Medulla oblongata (tissue), 1 donor: ENCODE measurements at regions not wholly inside any gene's neighbourhood (a gene's known extent, or its start where the extent isn't known, plus 50 kb on each side); places are given as distances from the start of the nearest gene placed in this dataset.
"Not testable (repeated sequence)": the region's sequence is repeated elsewhere in the genome, so short reads cannot be mapped to it uniquely, and the experiment has no call there.

Source experiments
- DNase-seq: peaks from one replicate; pipeline ENCODE4 v3.0.0-alpha.2; 2015; ENCODE audit errors: extremely low spot score

DNA sequence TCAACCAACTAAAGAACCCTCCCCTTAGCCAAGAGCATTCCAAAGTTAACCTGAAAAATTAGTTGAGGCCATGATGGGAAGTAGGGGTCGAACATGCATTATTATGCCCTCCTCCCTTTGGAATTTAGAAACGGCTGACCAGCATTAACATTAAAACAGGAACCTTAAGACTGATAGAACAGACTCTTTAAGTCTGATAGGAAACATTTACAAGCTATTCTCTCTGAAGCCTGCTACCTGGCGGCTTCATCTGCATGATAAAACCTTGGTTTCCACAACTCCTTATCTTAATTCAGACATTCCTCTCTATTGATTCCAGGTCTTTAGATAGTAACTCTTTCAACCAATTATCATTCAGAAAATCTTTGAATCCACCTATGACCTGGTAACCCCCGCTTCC is 331.0 kb downstream of the CGGBP1 start:
- no peak for DNase-seq

DNA sequence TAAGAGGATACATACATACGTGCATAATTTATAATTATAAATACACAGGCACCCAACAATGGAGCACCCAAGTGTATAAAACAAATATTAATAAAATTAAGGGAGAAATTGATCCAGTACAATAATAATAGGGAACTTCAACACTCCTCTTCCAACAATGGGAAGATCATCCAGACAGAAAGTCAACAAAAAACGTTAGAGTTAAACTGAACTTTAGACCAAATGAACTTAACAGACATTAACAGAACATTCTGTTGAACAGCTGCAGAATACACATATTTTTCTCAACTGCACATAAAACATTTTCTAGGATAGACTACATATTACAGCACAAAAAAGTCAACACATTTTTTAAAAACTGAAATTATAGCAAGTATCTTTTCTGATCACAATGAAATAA is 339.7 kb downstream of the CGGBP1 start:
- DNase-seq = no peak

DNA sequence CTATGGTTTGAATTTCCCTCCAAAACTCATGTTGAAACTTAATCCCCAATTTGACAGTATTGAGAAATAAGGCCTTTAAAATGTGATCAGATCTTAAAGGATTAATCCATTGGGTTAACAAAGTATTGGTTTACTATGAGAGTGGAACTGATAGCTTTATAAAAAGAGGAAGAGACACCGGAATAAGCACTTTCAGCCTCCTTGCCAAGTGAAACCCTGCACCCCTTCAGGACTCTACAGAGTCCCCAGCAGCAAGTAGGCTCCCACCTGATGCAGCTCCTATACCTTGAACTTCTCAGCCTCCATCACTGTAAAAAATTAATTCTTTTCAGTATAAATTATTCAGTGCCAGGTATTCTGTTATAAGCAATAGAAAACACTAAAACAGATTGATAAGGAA is 348.3 kb downstream of the CGGBP1 start:
- no peak for DNase-seq

DNA sequence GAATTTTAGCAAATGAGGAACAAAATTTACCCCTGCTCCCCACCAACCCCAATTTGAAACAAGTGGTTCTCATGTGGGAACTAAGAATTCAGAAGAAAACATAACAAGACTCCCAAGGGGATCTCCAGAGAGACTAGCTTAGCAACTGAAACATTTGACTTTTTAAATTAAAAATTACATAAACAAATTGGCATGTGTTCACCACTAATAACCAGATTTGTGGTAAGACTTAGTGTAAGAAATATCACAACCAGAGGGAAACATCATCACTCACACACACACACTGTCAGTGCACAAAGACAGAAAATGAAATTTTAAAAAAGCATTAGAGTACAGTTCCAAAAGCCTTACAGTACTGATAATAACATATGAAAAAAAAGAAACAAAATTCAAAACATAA is 348.8 kb downstream of the CGGBP1 start:
- DNase-seq = no peak

DNA sequence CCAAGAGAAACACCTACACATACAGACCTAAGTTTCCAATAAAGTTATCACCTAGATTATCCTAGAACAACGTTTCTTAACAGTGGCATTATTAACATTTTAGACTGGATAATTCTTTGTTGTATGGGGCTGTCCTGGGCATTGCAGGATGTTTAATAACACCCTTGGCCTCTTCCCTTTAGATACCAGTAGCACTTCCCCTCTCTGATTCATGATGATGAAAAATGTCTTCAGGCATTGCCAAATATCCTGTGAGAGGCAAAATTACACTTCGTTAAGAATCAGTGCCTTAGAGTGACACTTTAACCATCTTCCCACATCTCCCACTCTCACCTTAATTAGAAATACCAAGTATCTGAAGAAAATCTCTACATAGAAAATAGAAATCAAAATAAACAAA is 352.6 kb downstream of the CGGBP1 start:
- no peak for DNase-seq

DNA sequence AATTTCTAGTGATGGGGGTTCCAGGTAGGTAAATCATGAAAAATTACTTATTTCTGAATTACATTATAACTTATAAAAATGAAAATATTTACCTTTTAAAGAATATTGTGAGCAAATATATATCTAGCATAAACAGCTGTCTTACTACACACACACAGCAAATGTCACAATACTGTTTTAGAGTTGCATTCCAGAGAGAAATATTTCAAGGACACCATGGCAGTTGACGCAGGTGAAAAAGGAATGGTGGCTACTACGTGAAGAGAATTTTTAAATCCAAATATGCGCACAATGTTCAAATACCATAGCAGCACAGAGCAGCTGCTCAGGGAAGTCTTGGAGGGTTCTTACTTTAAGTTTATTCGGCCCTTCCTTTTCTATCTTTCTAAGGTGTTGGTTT is 356.2 kb downstream of the CGGBP1 start:
- DNase-seq = no peak

DNA sequence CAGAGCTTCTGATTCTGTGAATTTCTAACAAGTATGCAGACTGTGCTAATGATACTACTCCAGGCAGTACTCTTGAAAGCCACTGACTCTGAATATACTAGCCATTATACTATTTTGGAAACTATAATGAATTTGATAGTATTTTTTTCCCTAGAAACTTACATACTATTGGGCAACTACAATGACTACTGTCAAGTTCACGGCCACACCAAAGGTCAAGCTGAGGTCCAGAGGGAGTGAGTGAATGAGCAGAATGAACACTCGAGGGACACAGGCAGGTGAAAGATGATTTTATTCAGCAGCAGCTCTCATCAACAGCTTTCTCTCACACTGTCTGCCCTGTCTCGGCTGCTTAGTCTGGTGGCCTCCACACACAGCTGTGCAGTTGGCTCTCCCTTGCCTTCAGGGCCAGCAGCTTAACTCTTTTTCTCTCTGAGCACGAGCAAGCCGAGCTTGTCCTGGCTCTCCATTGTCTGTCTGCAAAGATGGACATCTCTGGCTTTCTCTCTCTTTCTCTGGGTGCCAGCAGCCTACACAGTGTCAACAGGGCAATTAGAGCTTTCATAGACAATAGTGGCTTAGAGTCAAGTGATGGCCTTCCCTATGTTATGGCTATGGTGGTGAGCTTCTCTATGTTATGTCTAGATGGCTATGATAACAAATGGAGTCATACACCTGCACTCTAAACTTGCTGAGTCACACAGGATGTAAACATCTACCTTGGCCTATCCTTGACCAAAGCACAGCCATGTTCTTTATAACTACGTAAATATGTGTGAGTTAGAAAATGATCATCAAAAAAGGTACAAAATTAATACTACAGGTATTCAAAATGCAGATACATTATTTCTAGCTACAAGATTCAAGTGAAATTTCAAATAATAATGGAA is 362.4 kb downstream of the CGGBP1 start:
- DNase-seq = no peak

DNA sequence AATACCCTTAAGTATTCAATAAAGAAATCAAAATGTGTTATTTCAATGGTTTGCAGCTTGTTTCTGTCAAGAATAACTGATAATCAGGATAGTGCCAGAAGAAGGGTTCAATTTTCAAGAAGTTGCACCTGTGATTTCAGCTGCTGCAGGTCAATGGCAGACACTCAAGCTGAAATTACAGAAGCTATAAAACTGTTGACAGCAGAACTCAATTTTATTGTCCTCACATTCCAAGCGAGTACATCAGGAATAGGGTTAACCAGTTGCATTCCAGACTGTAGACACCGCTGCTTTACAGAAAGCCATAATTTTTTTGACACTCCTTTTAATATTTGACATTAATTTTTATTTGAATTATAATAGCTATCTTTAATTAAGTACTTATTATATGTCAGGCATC is 364.1 kb downstream of the CGGBP1 start:
- no peak for DNase-seq

DNA sequence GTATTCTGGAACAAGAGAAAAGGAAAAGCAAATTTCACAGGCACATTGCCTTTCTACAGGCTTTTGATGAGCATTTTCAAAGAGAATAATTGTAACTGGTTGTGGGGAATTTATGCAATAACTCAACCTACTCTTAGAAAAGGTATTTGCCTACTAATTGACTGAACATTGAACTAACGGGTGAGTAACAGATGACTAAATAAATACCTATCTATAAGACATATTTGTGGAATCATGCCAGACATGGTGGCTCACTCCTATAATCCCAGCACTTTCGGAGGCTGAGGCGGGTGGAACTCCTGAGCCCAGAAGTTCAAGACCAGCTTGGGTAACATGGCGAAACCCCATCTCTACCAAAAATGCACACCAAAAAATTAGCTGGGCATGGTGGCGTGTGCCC is 367.7 kb downstream of the CGGBP1 start:
- no peak for DNase-seq

DNA sequence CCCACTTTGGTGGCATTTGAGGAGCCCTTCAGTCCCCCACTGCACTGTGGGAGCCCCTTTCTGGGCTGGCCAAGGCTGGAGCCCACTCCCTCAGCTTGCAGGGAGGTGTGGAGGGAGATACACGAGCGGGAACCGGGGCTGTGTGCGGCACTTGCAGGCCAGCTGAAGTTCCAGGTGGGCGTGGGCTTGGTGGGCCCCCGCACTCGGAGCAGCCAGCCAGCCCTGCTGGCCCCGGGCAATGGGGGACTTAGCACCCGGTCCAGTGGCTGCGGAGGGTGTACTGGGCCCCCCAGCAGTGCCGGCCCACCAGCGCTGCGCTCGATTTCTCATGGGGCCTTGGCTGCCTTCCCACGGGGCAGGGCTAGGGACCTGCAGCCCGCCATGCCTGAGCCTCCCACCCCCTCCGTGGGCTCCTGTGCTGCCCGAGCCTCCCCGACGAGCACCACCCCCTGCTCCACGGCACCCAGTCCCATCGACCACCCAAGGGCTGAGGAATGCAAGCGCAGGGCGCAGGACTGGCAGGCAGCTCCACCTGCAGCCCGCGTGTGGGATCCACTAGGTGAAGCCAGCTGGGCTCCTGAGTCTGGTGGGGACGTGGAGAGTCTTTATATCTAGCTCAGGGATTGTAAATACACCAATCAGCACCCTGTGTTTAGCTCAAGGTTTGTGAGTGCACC is 379.7 kb downstream of the CGGBP1 start:
- DNase-seq = not testable (repeated sequence)

DNA sequence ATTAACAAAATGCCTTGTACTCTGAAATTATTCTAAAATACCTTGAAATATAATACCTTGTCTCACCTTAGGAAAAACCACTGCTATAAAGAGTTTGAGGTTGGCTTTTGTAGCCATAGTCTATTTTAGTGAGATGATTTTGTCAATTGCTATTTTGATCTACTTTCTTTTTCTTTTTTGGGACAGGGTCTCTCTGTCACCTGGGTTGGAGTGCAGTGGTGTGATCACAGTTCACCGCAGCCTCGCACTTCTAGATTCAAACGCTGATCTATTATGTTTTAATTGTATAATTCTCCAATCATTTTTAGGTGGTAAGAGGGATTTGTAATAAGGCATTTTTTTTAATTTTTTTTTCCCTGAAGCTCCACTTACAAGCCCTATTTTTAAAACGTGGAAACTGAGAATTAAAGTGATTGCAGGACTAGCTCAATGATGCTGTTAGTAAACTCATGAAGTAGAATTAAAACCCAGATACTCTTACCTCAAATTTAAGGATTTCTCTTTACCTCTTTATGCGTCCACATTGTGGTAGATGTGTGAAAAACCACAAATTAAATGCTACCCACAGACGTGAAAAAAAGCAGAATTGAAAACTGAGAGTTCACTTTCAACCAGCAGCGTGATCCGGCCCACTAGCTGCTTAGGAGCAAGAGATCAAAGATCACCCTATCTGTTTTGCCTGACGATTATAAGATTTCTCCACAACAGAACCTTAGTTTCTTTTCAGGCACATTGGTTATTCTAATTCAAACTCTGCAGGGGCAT is 384.2 kb downstream of the CGGBP1 start:
- DNase-seq = no peak

DNA sequence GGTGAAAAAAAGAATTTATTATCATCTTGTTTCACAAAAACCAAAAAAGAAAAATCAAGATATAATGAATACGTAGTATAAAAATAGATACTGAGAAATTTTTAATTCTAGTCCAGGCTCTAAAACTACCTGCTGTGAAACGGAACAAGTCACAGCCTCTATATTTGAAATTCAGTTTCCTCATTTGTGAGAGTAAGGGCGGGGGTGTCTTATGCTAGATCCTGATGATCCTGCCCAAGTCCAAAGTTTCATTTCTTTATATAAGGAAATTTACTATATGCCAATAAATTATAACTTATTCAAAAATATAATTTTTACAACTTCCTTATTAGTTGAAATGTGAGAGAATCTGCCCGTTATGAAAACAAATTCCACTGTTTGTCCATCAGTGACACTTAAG is 385.7 kb downstream of the CGGBP1 start:
- no peak for DNase-seq

DNA sequence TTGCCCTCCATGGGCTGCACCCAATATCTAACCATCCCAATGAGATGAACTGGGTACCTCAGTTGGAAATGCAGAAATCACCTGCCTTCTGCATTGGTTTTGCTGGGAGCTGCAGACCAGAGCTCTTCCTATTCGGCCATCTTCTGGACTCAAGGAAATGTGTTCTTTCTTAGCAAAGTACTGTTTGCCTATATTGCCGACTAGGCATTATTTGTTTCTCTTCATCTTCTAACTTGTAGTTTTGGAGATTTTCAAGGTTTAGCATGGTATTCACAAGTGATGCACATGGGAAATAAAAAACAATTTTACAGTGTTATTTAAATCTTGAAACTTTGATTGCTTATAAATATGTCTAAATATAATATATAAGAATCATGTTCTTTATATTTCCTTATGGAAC is 377.8 kb upstream of the POU1F1 start:
- DNase-seq = no peak

DNA sequence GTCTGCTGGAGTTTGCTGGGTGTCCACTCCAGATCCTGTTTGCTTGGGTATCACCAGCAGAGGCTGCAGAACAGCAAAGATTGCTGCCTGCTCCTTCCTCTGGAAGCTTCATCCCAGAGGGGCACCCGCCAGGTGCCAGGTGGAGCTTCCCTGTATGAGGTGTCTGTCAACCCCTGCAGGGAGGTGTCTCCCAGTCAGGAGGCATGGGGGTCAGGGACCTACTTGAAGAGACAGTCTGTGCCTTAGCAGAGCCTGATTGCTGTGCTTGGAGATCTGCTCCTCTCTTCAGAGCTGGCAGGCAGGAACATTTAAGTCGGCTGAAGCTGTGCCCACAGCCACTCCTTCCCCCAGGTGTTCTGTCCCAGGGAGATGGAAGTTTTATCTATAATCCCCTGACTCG is 376.8 kb upstream of the POU1F1 start:
- not testable (repeated sequence) for DNase-seq

DNA sequence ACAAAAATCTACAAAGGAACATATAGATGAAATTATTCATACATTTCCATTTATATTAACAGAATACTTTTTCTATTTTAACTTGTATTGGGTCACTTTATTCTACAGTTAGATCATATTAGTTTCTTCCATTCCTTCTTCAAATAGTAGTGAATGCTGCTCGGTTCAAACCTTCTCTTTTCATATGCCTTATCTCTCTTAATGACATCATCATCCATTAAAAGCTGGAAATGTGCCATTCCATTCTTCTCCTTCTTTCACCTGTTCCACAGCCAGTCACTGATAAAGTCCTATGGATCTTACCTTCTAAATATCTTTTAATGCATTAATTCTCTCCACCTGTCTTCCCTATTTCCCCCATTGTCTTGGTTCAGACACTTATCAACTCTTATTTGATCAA is 358.0 kb upstream of the POU1F1 start:
- DNase-seq = no peak

DNA sequence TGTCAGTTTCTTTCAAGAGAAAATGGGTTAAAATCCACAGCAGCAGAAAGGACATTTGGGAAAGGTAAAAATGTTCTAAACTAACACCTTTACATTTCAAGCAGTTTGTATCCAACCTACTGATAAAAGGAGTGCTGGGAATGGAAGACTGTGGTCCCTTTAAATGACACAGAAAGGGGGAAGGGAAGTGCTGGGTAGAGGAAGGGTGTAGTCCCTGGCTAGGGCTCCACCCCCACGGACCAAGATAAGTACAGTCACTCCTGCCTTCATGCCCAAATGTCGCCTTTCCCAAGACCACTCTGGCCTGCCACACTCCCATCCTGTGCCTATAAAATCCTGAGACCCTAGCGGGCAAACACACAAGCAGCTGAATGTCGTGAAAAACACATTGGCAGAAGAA is 350.9 kb upstream of the POU1F1 start:
- DNase-seq = no peak

DNA sequence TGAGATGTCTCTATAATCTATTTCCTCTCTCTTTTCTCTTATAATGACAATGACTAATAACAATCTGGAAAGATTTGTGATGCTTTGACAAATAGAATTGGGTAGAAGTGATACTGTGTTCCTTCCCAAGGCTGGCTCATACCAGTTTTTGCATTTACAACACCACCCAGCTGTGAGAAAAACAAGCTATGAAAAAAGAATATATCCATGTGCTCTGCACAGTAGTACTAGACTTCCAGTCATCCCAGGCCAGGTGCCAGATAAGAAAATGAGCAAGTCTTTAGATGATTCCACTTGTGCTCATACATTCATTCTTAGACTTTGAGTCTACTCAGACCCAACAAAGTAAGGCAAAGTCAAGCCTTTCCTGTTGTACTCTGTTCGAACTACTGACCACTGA is 350.2 kb upstream of the POU1F1 start:
- no peak for DNase-seq

DNA sequence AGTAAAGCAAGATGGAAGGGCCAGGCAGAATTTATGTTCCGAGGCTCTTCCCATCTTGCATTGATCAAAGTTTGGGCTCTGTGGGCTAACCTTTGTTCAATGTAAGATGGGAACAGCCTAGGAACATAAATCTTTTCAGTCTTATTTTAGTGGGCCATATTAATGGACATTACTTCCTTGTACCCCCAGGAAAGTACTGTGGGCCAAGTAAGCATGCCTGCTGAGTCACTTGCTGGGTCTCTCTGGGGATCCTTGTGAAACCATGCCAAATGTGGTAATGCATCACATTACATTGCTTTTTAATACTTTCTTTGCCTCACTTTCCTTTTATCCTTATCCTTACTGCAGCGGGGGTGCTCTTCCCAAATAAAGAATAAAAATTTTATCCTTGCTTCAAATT is 349.5 kb upstream of the POU1F1 start:
- DNase-seq = no peak

DNA sequence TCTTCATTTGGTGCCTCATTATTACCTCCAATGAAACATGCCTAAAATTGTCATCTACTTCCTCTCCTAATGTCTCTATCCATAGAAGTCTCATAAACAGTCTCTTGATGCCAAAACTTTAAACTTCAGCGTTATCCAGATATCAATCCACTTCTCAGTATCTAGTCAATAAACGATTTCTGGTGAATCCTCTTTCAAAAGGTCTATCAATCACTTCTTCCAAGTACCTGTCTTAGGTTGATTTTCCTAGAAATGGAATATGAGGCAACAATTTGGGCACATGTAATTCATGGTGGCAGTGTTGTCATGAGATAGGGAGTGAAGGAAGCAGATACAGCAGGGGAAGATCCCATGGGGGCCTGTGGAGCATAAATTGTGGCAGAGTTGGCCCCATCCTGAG is 348.5 kb upstream of the POU1F1 start:
- DNase-seq = no peak

DNA sequence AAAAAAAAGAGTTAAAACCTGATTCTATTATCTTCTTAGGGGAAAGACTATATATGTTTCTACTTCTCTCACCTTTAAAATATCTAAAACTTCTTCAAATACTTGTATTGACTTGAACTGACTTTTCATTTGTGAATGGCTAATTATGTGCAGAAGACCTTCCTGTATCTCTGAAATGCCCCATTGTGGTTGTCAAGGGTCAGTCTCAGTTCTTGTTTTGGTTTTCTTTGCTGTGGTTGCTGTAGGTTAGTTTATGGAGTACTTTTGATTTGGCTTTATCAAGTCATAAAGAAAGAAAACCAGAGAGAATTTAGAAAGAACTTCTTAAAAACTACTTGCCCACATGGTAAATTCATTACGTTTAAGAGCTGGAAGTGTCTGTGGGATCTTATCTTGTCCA is 345.3 kb upstream of the POU1F1 start:
- DNase-seq = no peak

DNA sequence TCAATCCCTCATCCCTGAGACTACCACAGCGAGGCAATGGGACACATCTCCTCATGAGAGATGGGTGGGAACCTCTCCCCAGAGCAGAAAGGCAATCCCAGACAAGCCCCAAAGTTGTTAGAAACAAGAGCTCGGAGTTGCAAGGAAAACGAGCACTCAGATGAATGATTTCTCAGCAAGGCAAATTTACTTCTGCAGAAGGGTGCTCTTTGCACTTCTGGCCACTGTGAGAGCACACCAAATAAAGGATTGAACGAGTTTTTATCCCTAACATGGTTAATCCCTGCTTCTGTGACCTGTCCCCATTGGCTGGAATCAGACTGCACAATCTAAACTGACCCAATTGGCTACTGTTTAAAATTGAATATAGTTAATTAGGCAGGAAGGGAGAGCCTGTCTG is 339.1 kb upstream of the POU1F1 start:
- no peak for DNase-seq

DNA sequence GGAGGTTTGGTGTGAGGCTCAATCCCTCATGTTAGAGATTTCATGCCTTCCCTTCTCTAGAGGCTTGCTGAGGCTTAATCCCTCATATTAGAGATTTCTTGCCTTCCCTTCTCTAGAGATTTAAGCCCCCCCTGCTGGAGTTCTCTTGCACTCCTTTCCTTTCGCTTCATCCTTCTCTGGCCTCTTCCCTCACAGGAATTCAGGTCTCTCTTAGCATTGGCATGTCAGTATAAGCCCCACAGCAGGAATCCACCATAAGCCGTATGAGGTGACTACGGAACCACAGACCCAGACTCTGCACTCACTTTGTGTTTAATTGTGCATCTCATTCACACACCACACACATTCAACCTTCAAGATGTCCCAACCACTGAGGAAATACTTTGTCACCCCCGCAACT is 338.6 kb upstream of the POU1F1 start:
- DNase-seq = no peak

DNA sequence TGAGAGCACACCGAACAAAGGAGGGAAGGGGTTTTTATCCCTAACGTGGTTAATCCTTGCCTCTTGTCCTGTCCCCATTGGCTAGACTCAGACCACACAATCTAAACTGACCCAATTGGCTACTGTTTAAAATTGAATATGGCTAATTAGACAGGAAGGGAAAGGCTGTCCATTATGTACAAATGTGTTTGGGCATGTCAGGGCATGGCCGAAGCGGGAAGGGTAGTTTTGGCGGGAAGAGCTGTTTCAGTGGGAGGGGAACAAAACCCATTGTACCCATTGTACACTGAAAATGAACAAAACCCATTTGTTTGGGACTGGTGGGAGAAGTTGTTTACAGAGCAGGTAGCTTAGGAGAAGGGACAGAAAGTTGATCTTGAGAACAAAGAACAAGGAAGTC is 330.9 kb upstream of the POU1F1 start:
- no peak for DNase-seq
